Type B pancreatic cell (in vitro differentiated cells): ENCODE measurements at regions not wholly inside any gene's neighbourhood (a gene's known extent, or its start where the extent isn't known, plus 50 kb on each side); places are given as distances from the start of the nearest gene placed in this dataset.
"Not testable (repeated sequence)": the region's sequence is repeated elsewhere in the genome, so short reads cannot be mapped to it uniquely, and the experiment has no call there.

Source experiments
- DNase-seq: peaks from one replicate; pipeline ENCODE4 v3.0.0; 2021; ENCODE audit warnings: mixed read lengths; ENCODE audit not compliant: unreplicated experiment; ENCODE audit errors: extremely low spot score
- H3K27ac Mint-ChIP-seq: 2 replicates; pipeline ENCODE4 v1.8.0; 2021; ENCODE audit warnings: mild to moderate bottlenecking, mixed read lengths
- H3K27me3 Mint-ChIP-seq: 2 replicates; pipeline ENCODE4 v1.8.0; 2021; ENCODE audit warnings: mixed read lengths
- H3K36me3 Mint-ChIP-seq: 2 replicates; pipeline ENCODE4 v1.8.0; 2021; ENCODE audit warnings: mixed read lengths
- H3K4me1 Mint-ChIP-seq: one replicate; pipeline ENCODE4 v1.8.0; 2021; ENCODE audit warnings: mixed read lengths; ENCODE audit not compliant: unreplicated experiment
- H3K4me3 Mint-ChIP-seq: 2 replicates; pipeline ENCODE4 v1.8.0; 2021; ENCODE audit warnings: mild to moderate bottlenecking, mixed read lengths
- H3K9me3 Mint-ChIP-seq: 2 replicates; pipeline ENCODE4 v1.8.0; 2021; ENCODE audit warnings: mixed read lengths
- CTCF ChIP-seq: fragments of 200-600 bp; sonication (generic); conservative IDR thresholded peaks from 2 replicates; pipeline ENCODE4 v1.5.0; 2021; ENCODE audit warnings: antibody characterized with exemption, mild to moderate bottlenecking

GRCh38 chr6:106747139-106747538 is 117.8 kb downstream of the QRSL1 start:
- H3K27ac Mint-ChIP-seq: peak overlapping the region; percentile 73

GRCh38 chr6:106746652-106747051 is 117.3 kb downstream of the QRSL1 start:
- Mint-ChIP-seq H3K36me3 (peaks cover 7% of the 10 kb centered on the region), H3K4me3 (peak overlapping the region; percentile 0), H3K27me3 (no peaks in the 10 kb centered on the region), H3K4me1 (peaks cover 60% of the 10 kb centered on the region), H3K27ac (peak overlapping the region; percentile 73), H3K9me3 (peaks cover 4% of the 10 kb centered on the region)
- TF ChIP-seq CTCF: no peak
- no peak for DNase-seq

More at GRCh38 chr6:106747139-106747538, 117.8 kb downstream of the QRSL1 start:
- Mint-ChIP-seq H3K27me3 (no peaks in the 10 kb centered on the region), H3K36me3 (peaks cover 7% of the 10 kb centered on the region), H3K4me1 (peaks cover 60% of the 10 kb centered on the region), H3K4me3 (no peak overlapping the region), H3K9me3 (peaks cover 4% of the 10 kb centered on the region)
- TF ChIP-seq CTCF: no peak
- no peak for DNase-seq

GRCh38 chr6:106745824-106746582 is 116.6 kb downstream of the QRSL1 start:
- H3K36me3 Mint-ChIP-seq: peaks cover 7% of the 10 kb centered on the region
- H3K27me3 Mint-ChIP-seq: no peaks in the 10 kb centered on the region
- H3K4me1 Mint-ChIP-seq: peaks cover 56% of the 10 kb centered on the region
- no peak for TF ChIP-seq CTCF
- H3K27ac Mint-ChIP-seq: peak overlapping the region; percentile 84
- DNase-seq: no peak
- peaks cover 4% of the 10 kb centered on the region for H3K9me3 Mint-ChIP-seq
- H3K4me3 Mint-ChIP-seq: peak overlapping the region; percentile 34

GRCh38 chr6:106745197-106745770 is 115.9 kb downstream of the QRSL1 start:
- Mint-ChIP-seq H3K9me3 (peaks cover 4% of the 10 kb centered on the region), H3K27ac (peak overlapping the region; percentile 84), H3K27me3 (no peaks in the 10 kb centered on the region), H3K4me1 (peaks cover 49% of the 10 kb centered on the region), H3K36me3 (peaks cover 7% of the 10 kb centered on the region), H3K4me3 (peak overlapping the region; percentile 34)
- DNase-seq: no peak
- TF ChIP-seq CTCF: no peak

- Mint-ChIP-seq H3K9me3 (peaks cover 4% of the 10 kb centered on the region), H3K4me3 (no peak overlapping the region), H3K27me3 (no peaks in the 10 kb centered on the region), H3K36me3 (peaks cover 7% of the 10 kb centered on the region), H3K27ac (peak overlapping the region; percentile 44), H3K4me1 (peaks cover 47% of the 10 kb centered on the region)
- no peak for DNase-seq
- TF ChIP-seq CTCF: no peak
Measured at GRCh38 chr6:106744781-106745180, 115.4 kb downstream of the QRSL1 start.

GRCh38 chr6:106744029-106744428 is 114.7 kb downstream of the QRSL1 start:
- peak overlapping the region; percentile 53 for H3K4me3 Mint-ChIP-seq
- H3K4me1 Mint-ChIP-seq: peaks cover 39% of the 10 kb centered on the region
- not testable (repeated sequence) for DNase-seq, H3K27me3 Mint-ChIP-seq, H3K9me3 Mint-ChIP-seq, H3K36me3 Mint-ChIP-seq
- H3K27ac Mint-ChIP-seq: peak overlapping the region; percentile 44
